Inflammatory macrophage (primary cell): ENCODE measurements at regions not wholly inside any gene's neighbourhood (a gene's known extent, or its start where the extent isn't known, plus 50 kb on each side); places are given as distances from the start of the nearest gene placed in this dataset.
"Not testable (repeated sequence)": the region's sequence is repeated elsewhere in the genome, so short reads cannot be mapped to it uniquely, and the experiment has no call there.

ENCODE experiments used
- DNase-seq, 2 donors: peaks; one replicate each; pipeline ENCODE4 v3.0.0-alpha.2; 2020 to 2022

GRCh38 chr15:62513893-62514292 lies 348.8 kb upstream of the C2CD4B start:
- DNase-seq: no peak

- DNase-seq: no peak
Measured at GRCh38 chr15:62515696-62516395, 350.8 kb upstream of the C2CD4B start.

DNA sequence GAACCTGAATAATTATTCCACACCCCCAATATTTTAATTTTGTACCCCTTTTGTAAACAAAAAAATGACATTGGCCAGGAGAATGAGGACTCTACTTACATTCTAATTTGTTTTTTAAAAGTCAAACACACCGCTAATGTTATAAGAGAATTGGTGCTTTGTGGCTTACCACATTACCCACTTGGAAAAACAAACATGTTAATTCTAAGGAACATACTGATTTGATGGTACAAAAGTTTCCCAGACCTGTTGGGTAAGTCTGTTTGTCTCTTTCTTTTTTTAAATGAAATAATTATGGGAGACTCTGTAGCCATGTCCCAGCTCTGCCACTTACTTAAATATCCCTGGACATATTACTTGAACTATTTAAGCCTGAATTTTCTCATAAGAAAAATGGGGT lies 352.5 kb upstream of the C2CD4B start:
- no peak for DNase-seq

GRCh38 chr15:62518666-62519065 lies 353.6 kb upstream of the C2CD4B start:
- not testable (repeated sequence) for DNase-seq

DNA sequence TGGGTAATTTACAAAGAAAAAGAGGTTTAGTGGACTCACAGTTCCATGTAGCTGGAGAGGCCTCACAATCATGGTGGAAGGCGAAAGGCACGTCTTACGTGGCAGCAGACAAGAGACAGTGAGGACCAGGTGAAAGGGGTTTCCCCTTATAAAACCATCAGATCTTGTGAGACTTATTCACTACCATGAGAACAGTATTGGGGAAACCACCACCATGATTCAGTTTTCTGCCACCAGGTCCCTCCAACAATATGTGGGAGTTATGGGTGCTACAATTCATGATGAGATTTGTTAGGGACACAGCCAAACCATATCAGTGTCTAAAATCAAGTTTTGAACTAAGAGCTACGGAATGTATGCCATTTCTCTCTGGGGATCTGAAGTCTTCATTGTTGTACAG lies 354.8 kb upstream of the C2CD4B start:
- DNase-seq: no peak

DNA sequence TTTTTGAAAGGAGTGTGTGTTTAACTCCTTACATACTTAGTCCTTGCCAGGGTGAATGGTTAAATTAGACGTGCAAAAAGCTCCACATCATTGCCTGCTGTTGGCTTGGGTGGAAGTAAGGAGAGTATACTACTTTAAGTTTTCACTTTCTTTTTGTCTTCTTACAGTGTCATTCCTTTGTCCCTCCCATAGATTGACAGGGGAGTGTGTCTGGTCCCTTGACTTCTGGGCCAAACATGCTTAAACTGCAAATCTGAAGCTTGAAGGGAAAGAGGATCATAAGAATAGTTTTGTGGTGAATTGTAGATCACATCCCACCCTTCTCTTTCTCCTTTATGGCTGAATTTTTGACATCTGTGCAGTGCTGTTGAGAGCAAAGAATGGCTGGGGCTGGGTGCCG lies 355.8 kb upstream of the C2CD4B start:
- no peak for DNase-seq

- no peak for DNase-seq
Measured at GRCh38 chr15:62521396-62521795, 356.3 kb upstream of the C2CD4B start.

- DNase-seq: no peak
Measured at GRCh38 chr15:62524848-62525247, 359.8 kb upstream of the C2CD4B start.

DNA sequence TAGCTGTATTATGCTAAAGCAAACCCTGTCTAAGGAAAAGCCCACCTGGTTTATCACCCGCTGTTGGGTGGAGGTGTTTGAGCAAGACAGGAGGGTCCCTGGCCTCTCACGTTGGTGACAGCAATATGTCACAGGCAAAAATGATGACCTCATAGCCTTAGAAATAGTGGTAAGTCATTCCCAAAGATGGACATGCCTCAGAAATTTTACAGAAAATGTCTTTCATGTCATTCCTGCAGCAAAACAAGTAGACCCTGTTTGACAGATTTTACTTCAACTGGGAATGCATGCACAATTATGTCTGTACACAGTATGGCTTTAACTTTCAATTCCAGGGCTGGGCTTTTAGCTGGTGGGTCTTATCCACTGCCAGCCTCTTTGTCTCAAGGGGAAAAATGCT lies 362.3 kb upstream of the C2CD4B start:
- DNase-seq: no peak

- DNase-seq: no peak
Measured at GRCh38 chr15:62528505-62528904, 363.4 kb upstream of the C2CD4B start.

DNA sequence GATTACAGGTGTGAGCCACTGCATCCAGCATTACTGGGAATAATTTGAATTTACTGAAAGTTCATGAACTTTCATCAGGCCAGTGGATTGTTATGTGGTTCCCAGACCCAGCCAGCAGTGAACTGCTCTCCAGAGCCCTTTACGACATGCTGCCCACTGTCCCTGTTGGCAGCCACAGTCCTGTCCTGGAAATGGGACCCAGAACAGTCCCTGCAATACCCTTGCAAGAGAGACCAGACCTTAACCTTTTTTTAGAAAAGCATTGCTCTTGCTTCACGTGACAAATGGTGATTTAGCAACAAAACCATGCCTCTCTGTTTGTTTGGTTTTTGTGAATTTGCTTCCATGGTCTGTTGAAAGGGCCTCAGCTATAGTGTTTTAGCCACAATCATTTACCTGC lies 367.3 kb upstream of the C2CD4B start:
- no peak for DNase-seq

DNA sequence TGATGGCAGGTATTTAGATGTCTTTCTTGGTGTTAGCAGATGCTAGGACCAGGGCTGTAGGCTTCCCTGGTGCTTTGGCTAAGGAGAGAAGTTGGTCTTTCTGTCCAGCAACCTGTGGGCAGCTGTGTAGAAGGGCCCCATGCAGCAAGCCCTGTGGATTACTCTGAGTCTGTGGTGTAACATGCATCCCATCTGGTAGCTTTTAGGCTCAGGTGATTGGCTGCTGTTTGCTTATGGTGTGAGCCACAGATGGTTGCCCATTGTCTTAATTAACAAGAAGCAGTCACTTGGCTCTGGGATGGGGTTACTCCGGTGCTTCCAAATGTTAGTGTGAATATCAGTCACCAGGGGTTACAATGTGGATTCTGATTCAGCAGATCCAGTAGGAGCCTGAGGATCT lies 368.6 kb upstream of the C2CD4B start:
- DNase-seq: no peak

DNA sequence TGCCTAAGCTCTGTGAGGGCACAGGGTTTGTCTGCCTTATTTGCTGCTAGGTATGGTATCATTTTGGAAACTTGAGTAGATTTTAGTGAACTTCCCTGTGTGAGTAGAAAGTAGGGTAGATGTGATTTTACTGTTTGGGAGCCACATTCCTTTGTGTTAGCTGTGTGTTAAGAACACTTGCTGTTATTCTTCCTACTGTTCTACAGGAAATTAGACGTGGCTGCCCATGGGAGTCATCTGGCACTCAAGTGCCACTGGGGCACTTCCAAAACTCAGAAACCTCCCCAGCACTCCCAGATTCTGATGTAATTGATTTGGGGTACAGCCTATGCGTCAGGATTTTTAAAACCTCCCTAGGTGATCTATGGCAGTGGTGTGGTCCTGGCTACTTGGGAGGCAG lies 369.9 kb upstream of the C2CD4B start:
- DNase-seq: no peak

DNA sequence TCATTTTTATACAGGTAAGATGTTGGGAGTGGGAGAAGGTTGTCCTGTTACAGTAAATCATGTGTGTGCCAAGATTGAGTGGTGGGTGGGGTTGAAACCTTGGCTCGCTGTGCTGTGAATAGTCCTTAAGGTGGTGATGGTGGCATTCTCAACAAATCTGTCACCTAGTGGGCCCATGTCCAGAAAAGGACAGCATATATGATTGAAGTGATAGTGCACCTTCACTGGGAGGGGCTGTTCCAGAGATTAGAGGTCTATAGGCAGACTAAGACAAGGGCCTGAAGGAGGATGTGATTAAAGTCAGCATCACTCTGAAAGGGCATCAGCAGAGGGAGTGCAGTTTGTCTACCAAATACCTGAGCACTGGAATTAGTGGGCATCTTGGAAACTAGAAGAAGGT lies 374.2 kb upstream of the C2CD4B start:
- no peak for DNase-seq

- DNase-seq: no peak
Measured at GRCh38 chr15:62541250-62541649, 376.2 kb upstream of the C2CD4B start.

DNA sequence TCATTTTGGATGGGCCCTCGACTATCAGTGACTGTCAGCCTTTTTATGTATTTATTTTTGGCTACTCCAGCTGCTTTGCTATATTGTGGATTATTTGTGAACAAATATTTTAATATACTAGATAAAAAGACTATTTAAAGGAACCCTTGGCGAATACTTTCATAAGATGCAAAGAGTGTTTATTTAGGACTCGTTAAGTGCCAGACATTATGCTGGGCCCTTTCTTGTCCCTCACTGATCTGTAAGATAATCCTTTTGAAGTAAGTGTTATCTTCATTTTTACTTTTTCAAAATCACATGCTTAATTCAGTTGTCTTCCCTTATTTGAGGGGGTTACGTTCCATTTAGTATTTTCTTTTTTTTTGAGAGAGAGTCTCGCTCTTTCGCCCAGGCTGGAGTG lies 376.8 kb upstream of the C2CD4B start:
- no peak for DNase-seq

DNA sequence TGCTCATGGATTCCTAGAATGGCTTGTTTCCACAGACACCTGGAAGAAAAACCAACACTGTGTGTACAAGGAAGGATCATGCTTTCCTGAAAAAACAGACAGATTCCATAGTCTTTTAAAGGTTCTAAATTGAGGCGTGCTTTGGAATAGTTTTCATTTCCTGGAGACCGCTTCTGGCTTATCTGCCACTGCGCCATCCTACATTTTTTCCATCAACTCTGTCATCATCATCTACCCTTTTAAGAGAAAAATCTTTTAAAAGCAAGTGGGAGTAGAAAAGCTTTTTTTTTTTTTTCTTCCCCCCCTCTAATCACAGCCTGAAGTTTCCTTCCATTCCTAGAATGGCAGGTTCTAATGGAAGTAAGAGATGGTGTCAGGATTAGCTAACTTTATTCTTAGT lies 379.4 kb upstream of the C2CD4B start:
- DNase-seq: no peak

DNA sequence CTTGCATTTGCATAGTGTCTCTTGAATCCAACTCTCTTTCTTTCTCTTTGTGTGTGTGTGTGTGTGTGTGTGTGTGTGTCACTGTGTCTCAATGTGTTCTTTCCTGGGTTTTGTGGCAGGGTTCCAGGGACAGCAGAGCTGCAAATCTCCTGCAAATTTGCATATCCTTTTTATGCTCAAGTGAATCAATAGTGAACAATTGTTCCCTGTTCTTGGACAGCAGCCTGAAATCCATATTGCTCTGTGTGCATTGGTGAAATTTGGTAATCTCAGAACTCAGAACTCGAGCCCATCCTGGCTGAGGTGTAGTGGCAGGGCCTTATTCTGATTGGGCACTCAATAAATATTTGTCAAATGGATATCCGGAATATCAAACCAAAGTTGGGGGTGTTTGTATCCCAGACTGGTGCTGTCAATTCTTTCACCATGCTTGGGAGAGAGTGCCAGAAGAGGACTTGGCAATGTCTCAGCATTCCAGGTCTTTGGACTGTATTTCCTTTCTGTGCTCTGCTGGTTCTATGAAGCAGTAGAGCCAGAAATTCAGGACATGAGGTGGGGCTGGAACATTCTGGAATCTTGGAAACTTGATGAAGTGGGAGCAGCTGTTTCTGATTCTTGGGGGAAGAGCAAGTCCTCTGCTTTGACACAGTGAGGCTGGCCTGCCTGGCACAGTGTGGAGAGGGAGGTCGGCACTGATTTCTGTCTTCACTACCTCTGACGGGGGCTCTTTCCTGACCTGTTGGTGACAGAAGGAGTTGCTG lies 380.6 kb upstream of the C2CD4B start:
- DNase-seq: no peak

GRCh38 chr15:62546628-62547027 lies 381.5 kb upstream of the C2CD4B start:
- DNase-seq: no peak

DNA sequence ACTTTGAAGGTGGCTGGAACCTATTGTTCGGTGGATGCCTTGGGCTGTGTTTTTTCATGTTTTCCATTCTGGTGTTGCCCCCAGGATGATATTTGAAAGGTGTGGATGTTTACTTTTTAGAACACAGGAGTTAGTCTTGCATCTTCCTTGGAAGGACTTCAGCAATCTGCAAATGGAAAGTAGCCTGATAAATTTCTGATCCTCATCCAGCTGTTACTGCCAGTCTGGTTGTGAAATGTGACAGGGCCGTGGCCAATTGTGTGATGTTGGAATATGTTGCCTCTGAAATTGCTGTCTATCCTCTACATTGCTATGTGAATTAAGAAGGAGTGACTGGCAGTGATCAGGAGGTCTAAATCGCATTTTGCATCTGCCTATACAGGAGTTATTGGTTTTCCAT lies 382.5 kb upstream of the C2CD4B start:
- DNase-seq: no peak

- peak; percentile 19 to 32 for DNase-seq
Measured at GRCh38 chr15:62549345-62549970, 384.4 kb upstream of the C2CD4B start.

GRCh38 chr15:62550106-62550505 lies 385.0 kb upstream of the C2CD4B start:
- DNase-seq: no peak

- no peak for DNase-seq
Measured at GRCh38 chr15:62552444-62552843, 387.4 kb upstream of the C2CD4B start.
